Breast epithelium (tissue), 4 donors: ENCODE measurements at regions not wholly inside any gene's neighbourhood (a gene's known extent, or its start where the extent isn't known, plus 50 kb on each side); places are given as distances from the start of the nearest gene placed in this dataset.

Experiments
- DNase-seq, 2 donors: peaks; one replicate each; pipeline ENCODE4 v3.0.0-alpha.2; 2019; ENCODE audit warnings: low spot score in 2 of 2
- H3K27ac ChIP-seq, 2 donors: fragments of 200-600 bp; sonication (generic) in 1 of 2; one replicate each; pipeline ENCODE4 v1.5.1; 2016 to 2019; ENCODE audit warnings: mild to moderate bottlenecking in 1 of 2
- H3K27me3 ChIP-seq, 2 donors: fragments of 200-600 bp; sonication (generic) in 1 of 2; one replicate each; pipeline versions ENCODE4 v1.5.1 to v1.6.0; 2017 to 2019; ENCODE audit warnings: control low read depth in 1 of 2, mild to moderate bottlenecking in 1 of 2
- H3K36me3 ChIP-seq: fragments of 200-600 bp; one replicate; pipeline ENCODE4 v1.5.1; 2019
- H3K4me1 ChIP-seq, 2 donors: fragments of 200-600 bp; sonication (generic); one replicate each; pipeline ENCODE4 v1.5.1; 2016 to 2019; ENCODE audit warnings: control low read depth in 1 of 2
- H3K4me3 ChIP-seq, 3 donors: fragments of 200-600 bp; sonication (generic); 1 replicate in 2 of 3; 2 replicates in 1 of 3; pipeline ENCODE4 v1.5.1; 2016 to 2019; ENCODE audit warnings: mild to moderate bottlenecking in 3 of 3, moderate library complexity in 2 of 3
- H3K9me3 ChIP-seq, 2 donors: fragments of 200-600 bp; sonication (generic) in 1 of 2; one replicate each; pipeline ENCODE4 v1.5.1; 2016 to 2019; ENCODE audit warnings: control low read depth in 1 of 2
- CTCF ChIP-seq, 3 donors: fragments of 450-650 bp; IDR thresholded peaks; one replicate each; pipeline ENCODE4 v1.5.1; 2016 to 2017; ENCODE audit warnings: antibody characterized with exemption in 3 of 3, mild to moderate bottlenecking in 3 of 3, moderate library complexity in 3 of 3
- POLR2A ChIP-seq: fragments of 450-650 bp; IDR thresholded peaks from one replicate; pipeline ENCODE4 v1.6.1; 2016; ENCODE audit warnings: antibody characterized with exemption, mild to moderate bottlenecking, moderate library complexity
- POLR2AphosphoS5 ChIP-seq, 3 donors: sonication (generic); formaldehyde crosslinking; IDR thresholded peaks; one replicate each; pipeline ENCODE4 v1.6.1; 2017; ENCODE audit warnings: antibody characterized with exemption in 3 of 3
- intact Hi-C: fragments of 100-400 bp; cut with DNase I; formaldehyde crosslinking; loops from one replicate; pipeline ENCODE4 v1.15.1; 2023; ENCODE audit warnings: low total_unique reads

DNA sequence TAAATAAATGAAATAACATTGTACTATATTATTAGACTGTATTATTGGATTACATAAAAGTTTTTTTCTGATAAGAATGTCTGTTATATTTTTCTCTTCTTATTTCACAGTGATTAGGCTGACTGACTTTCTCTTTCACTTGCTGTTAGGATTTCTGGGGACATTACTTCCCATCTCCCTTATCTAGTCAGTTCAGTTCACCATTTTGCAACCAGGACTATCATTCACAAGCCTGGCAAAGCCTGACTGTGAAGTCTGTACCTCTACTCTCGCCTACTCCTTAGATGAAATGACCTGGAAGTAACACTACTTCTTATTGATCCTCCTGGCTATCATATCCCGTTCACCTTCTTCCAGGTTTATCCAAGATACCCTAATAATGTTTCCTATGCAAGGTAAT, 676.6 kb downstream of the USP25 start:
- no peaks in the 10 kb centered on the region for H3K36me3 ChIP-seq
- H3K4me3 ChIP-seq, result no peak overlapping the region
- TF ChIP-seq POLR2A (no peak), POLR2AphosphoS5 (IDR thresholded peaks at IDR 0.05) (no peak), CTCF (IDR thresholded peaks at IDR 0.05) (no peak)
- H3K9me3 ChIP-seq, result peaks cover 0 to 6% of the 10 kb centered on the region in 2 donors
- no peaks in the 10 kb centered on the region for H3K4me1 ChIP-seq
- H3K27me3 ChIP-seq, result no peaks in the 10 kb centered on the region
- DNase-seq, result no peak
- no peak overlapping the region for H3K27ac ChIP-seq
- intact Hi-C loops, result no loop called here

GRCh38 chr21:16407403-16408240, 677.8 kb downstream of the USP25 start:
- intact Hi-C loops, result no loop called here
- no peak overlapping the region for H3K4me3 ChIP-seq
- H3K36me3 ChIP-seq, result no peaks in the 10 kb centered on the region
- H3K27me3 ChIP-seq, result no peaks in the 10 kb centered on the region
- H3K4me1 ChIP-seq, result no peaks in the 10 kb centered on the region
- H3K27ac ChIP-seq, result peak overlapping the region; percentile 11 to 61
- H3K9me3 ChIP-seq, result peaks cover 0 to 6% of the 10 kb centered on the region in 2 donors
- no peak for DNase-seq
- TF ChIP-seq CTCF (IDR thresholded peaks at IDR 0.05) (no peak), POLR2AphosphoS5 (IDR thresholded peaks at IDR 0.05) (no peak), POLR2A (no peak)

DNA sequence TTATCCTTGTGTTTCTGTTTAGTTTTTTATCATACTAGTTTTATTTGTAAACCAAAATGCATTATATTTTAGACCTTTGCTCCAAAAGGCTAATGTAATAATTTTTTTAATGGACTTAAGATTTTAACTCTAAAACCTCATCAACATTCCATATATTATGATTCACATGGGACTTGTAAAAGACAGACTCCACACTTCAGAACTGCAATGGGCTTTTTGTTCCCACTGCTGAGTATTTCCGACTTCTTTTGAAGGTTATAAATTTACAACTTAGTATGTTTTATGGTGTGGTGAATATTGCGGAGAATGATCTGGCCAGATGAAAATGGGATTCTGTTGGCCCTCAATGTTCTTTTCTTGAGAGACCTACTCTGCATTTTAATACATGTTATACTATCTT, 678.5 kb downstream of the USP25 start:
- intact Hi-C loops, result no loop called here
- Histone ChIP-seq H3K9me3 (peaks cover 0 to 5% of the 10 kb centered on the region in 2 donors), H3K4me3 (no peak overlapping the region), H3K36me3 (no peaks in the 10 kb centered on the region), H3K27me3 (no peaks in the 10 kb centered on the region), H3K4me1 (no peaks in the 10 kb centered on the region), H3K27ac (peak overlapping the region in 1 of 2 donors; percentile 61)
- no peak for DNase-seq
- TF ChIP-seq CTCF (IDR thresholded peaks at IDR 0.05) (no peak), POLR2A (no peak), POLR2AphosphoS5 (IDR thresholded peaks at IDR 0.05) (no peak)

GRCh38 chr21:16409352-16409751, 679.6 kb downstream of the USP25 start:
- H3K27ac ChIP-seq, result no peak overlapping the region
- H3K4me3 ChIP-seq, result no peak overlapping the region
- no peaks in the 10 kb centered on the region for H3K4me1 ChIP-seq
- no peak for DNase-seq
- no peaks in the 10 kb centered on the region for H3K27me3 ChIP-seq
- intact Hi-C loops, result no loop called here
- TF ChIP-seq POLR2AphosphoS5 (IDR thresholded peaks at IDR 0.05) (no peak), POLR2A (no peak), CTCF (IDR thresholded peaks at IDR 0.05) (no peak)
- H3K36me3 ChIP-seq, result no peaks in the 10 kb centered on the region
- H3K9me3 ChIP-seq, result no peaks in the 10 kb centered on the region

- H3K4me3 ChIP-seq, result peak overlapping the region in 1 of 3 donors; percentile 50
Observed at GRCh38 chr21:16418226-16418625, 688.4 kb downstream of the USP25 start.

More at GRCh38 chr21:16418226-16418625, 688.4 kb downstream of the USP25 start:
- DNase-seq, result no peak
- Histone ChIP-seq H3K4me1 (no peaks in the 10 kb centered on the region), H3K9me3 (no peaks in the 10 kb centered on the region), H3K27me3 (no peaks in the 10 kb centered on the region), H3K36me3 (no peaks in the 10 kb centered on the region), H3K27ac (peak overlapping the region; percentile 82 to 88)
- TF ChIP-seq POLR2A, result no peak
- TF ChIP-seq POLR2AphosphoS5 (IDR thresholded peaks at IDR 0.05), result no peak
- no peak for TF ChIP-seq CTCF (IDR thresholded peaks at IDR 0.05)
- intact Hi-C loops, result no loop called here
